Calu3 (cell line): ENCODE measurements at regions not wholly inside any gene's neighbourhood (a gene's known extent, or its start where the extent isn't known, plus 50 kb on each side); places are given as distances from the start of the nearest gene placed in this dataset.

ENCODE experiments used
- BruUV-seq: library from RNA; stranded (reverse); fragments of 400-500 nt; replicated peaks from 2 replicates; lab custom pipeline; 2021; lab: Mats Ljungman, UMichigan
- CTCF ChIA-PET: fragments of 300-600 bp; sonication (Branson Sonifier 250); formaldehyde crosslinking; loops from one replicate; lab custom pipeline; 2022; ENCODE audit warnings: antibody characterized with exemption; lab: Charles Lee
- DNase-seq: peaks from one replicate; pipeline ENCODE4 v3.0.0; 2022
- H3K27ac Mint-ChIP-seq: one replicate; pipeline ENCODE4 v1.8.0; 2022; ENCODE audit warnings: mixed read lengths; ENCODE audit not compliant: unreplicated experiment
- H3K27me3 Mint-ChIP-seq: one replicate; pipeline ENCODE4 v1.8.0; 2022; ENCODE audit warnings: mixed read lengths; ENCODE audit not compliant: unreplicated experiment
- H3K36me3 Mint-ChIP-seq: one replicate; pipeline ENCODE4 v1.8.0; 2022; ENCODE audit warnings: mild to moderate bottlenecking, moderate library complexity, mixed read lengths; ENCODE audit not compliant: insufficient read depth, unreplicated experiment
- H3K4me1 Mint-ChIP-seq: one replicate; pipeline ENCODE4 v1.8.0; 2022; ENCODE audit warnings: mild to moderate bottlenecking, low read depth, mixed read lengths; ENCODE audit not compliant: unreplicated experiment
- H3K4me3 Mint-ChIP-seq: one replicate; pipeline ENCODE4 v1.8.0; 2022; ENCODE audit warnings: mild to moderate bottlenecking, low read depth, moderate library complexity, mixed read lengths; ENCODE audit not compliant: unreplicated experiment
- H3K9me3 Mint-ChIP-seq: one replicate; pipeline ENCODE4 v1.8.0; 2022; ENCODE audit warnings: low read depth, mixed read lengths; ENCODE audit not compliant: unreplicated experiment
- intact Hi-C: fragments of 100-400 bp; cut with micrococcal nuclease; formaldehyde crosslinking; loops from one replicate; pipeline ENCODE4 v1.10.0; 2022; ENCODE audit not compliant: unreplicated experiment
- TF ChIP-seq, protein P1 (sequence below): fragments of 200-600 bp; IDR thresholded peaks from one replicate; pipeline ENCODE4 v1.8.0; 2022; ENCODE audit warnings: antibody characterized with exemption; ENCODE audit not compliant: unreplicated experiment

DNA sequence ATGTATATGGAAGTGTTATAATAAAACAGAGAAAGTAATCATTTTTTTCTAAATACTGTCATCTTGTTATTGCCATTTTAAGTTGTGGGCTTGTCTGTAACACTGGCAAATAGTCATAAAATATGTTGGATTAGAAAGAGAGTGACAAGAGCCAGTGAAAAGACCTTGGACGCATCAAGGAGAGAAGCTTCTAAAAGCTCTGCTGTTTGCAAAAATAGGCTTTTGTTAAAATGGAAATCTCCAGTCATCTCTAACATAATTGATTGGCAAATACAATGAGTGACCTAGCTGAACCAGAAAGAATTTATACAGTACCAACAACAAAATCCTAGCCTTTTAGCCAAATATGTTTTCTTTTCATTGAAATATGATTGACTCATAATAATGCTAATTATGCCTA lies 245.8 kb upstream of the RMST start:
- BruUV-seq = no TSS peak
- Mint-ChIP-seq H3K9me3 (peaks cover 10% of the 10 kb centered on the region), H3K27me3 (peaks cover 26% of the 10 kb centered on the region), H3K36me3 (no peaks in the 10 kb centered on the region), H3K4me1 (no peaks in the 10 kb centered on the region), H3K27ac (no peak overlapping the region), H3K4me3 (no peak overlapping the region)
- TF ChIP-seq, protein P1, sequence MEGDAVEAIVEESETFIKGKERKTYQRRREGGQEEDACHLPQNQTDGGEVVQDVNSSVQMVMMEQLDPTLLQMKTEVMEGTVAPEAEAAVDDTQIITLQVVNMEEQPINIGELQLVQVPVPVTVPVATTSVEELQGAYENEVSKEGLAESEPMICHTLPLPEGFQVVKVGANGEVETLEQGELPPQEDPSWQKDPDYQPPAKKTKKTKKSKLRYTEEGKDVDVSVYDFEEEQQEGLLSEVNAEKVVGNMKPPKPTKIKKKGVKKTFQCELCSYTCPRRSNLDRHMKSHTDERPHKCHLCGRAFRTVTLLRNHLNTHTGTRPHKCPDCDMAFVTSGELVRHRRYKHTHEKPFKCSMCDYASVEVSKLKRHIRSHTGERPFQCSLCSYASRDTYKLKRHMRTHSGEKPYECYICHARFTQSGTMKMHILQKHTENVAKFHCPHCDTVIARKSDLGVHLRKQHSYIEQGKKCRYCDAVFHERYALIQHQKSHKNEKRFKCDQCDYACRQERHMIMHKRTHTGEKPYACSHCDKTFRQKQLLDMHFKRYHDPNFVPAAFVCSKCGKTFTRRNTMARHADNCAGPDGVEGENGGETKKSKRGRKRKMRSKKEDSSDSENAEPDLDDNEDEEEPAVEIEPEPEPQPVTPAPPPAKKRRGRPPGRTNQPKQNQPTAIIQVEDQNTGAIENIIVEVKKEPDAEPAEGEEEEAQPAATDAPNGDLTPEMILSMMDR = no peak
- intact Hi-C loops = no loop called here
- CTCF ChIA-PET = no interaction called here
- DNase-seq = no peak

DNA sequence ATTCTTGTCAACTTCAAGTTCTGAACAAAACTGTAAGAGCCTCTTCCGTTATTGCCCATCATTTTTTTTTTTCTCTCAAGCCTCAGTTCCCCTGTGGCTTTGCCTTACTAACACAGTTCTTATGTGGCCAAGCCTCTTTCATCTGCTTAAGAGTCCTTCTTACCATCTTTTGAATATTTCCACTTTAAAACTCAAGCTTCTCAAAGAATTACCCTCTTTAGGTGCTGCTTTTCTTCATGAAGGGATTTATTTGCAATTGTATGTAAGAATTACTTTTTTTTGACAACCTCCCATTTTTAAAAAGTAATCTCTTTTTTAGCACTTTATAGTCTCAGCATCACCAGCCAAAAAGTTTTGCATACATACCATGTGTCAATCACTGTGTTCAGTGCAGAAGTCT lies 240.2 kb upstream of the RMST start:
- Mint-ChIP-seq H3K27me3 (peaks cover 26% of the 10 kb centered on the region), H3K9me3 (peaks cover 16% of the 10 kb centered on the region), H3K4me3 (no peak overlapping the region), H3K4me1 (no peaks in the 10 kb centered on the region), H3K27ac (no peak overlapping the region), H3K36me3 (no peaks in the 10 kb centered on the region)
- DNase-seq = no peak
- no TSS peak for BruUV-seq
- CTCF ChIA-PET = no interaction called here
- TF ChIP-seq, protein P1 = no peak
- intact Hi-C loops = no loop called here

DNA sequence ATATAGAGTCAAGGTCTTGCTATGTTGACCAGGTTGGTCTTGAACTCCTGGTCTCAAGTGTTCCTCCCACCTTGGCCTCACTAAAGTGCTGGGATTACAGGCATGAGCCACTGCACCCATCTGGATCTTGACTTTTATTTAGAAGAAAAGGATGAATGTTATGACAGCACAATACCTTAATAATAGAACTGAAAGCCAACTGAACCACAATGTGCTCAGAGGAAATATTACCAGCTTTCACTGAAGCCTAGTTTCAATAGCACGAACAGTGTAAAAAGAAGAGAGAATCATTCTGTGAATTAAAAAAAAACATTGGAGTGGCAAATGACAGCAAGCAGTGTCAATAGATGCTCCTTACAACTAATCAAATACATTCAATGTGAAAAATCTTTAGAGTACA lies 239.2 kb upstream of the RMST start:
- intact Hi-C loops = no loop called here
- Mint-ChIP-seq H3K4me3 (no peak overlapping the region), H3K9me3 (peaks cover 10% of the 10 kb centered on the region), H3K36me3 (no peaks in the 10 kb centered on the region), H3K27ac (no peak overlapping the region), H3K27me3 (peaks cover 16% of the 10 kb centered on the region), H3K4me1 (no peaks in the 10 kb centered on the region)
- no peak for DNase-seq
- BruUV-seq = no TSS peak
- CTCF ChIA-PET = no interaction called here
- TF ChIP-seq, protein P1 = no peak

DNA sequence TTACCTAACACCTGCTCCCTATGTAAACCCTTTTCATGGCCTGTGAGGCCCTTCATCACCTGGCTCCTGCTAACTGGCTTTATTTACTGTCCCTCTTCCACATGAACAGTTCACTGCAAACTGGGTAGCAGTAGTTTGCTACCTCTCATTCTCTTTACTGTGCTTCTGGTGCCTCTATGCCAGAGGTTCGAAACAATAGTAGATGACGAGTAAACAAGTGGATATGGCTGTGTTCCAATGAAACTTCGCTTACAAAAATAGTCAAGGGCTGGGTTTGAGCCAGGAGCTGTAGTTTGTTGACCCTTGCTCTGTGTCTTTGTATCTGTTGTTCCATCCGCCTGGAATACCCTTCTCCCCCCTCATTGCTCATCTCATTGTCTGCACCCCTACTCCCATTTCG lies 233.6 kb upstream of the RMST start:
- TF ChIP-seq, protein P1 = no peak
- H3K4me1 Mint-ChIP-seq = no peaks in the 10 kb centered on the region
- DNase-seq = no peak
- H3K36me3 Mint-ChIP-seq = no peaks in the 10 kb centered on the region
- H3K4me3 Mint-ChIP-seq = no peak overlapping the region
- intact Hi-C loops = no loop called here
- H3K27me3 Mint-ChIP-seq = no peaks in the 10 kb centered on the region
- no TSS peak for BruUV-seq
- CTCF ChIA-PET = no interaction called here
- H3K27ac Mint-ChIP-seq = no peak overlapping the region
- H3K9me3 Mint-ChIP-seq = peaks cover 7% of the 10 kb centered on the region
